ENCODE measurements at regions not wholly inside any gene's neighbourhood (a gene's known extent, or its start where the extent isn't known, plus 50 kb on each side); places are given as distances from the start of the nearest gene placed in this dataset.
A peak's percentile ranks its signal among the peaks of the same experiment; 100 is the strongest.

- TF ChIP-seq CTCF (conservative IDR thresholded peaks at IDR 0.05): no peak
- H3K27ac ChIP-seq: no peak overlapping the region
Observed at GRCh38 chr6:154598399-154598798, 87.9 kb upstream of the CNKSR3 start.

- no peak for TF ChIP-seq CTCF (conservative IDR thresholded peaks at IDR 0.05)
Observed at GRCh38 chr6:154602296-154602695, 91.8 kb upstream of the CNKSR3 start.

GRCh38 chr6:154602708-154603107 is 92.2 kb upstream of the CNKSR3 start:
- 0 out of 2 replicates have a peak overlapping the region, but pooled peaks have one; percentile 5 for H3K27ac ChIP-seq

More at GRCh38 chr6:154602296-154602695, 91.8 kb upstream of the CNKSR3 start:
- 0 out of 2 replicates have a peak overlapping the region, but pooled peaks have one; percentile 5 for H3K27ac ChIP-seq

GRCh38 chr6:154604119-154604518 is 93.6 kb upstream of the CNKSR3 start:
- H3K27ac ChIP-seq: no peak overlapping the region
- TF ChIP-seq CTCF (conservative IDR thresholded peaks at IDR 0.05): no peak

More at GRCh38 chr6:154602708-154603107, 92.2 kb upstream of the CNKSR3 start:
- TF ChIP-seq CTCF (conservative IDR thresholded peaks at IDR 0.05): no peak

- H3K27ac ChIP-seq: no peak overlapping the region
- TF ChIP-seq CTCF (conservative IDR thresholded peaks at IDR 0.05): no peak
Observed at GRCh38 chr6:154605178-154605881, 94.8 kb upstream of the CNKSR3 start.

- no peak overlapping the region for H3K27ac ChIP-seq
- no peak for TF ChIP-seq CTCF (conservative IDR thresholded peaks at IDR 0.05)
Observed at GRCh38 chr6:154605882-154606370, 95.4 kb upstream of the CNKSR3 start.

- H3K27ac ChIP-seq: no peak overlapping the region
- TF ChIP-seq CTCF (conservative IDR thresholded peaks at IDR 0.05): no peak
Observed at GRCh38 chr6:154606457-154606856, 96.0 kb upstream of the CNKSR3 start.

All from VCaP (cell line).